Lower lobe of right lung (tissue), 2 donors: ENCODE measurements at regions not wholly inside any gene's neighbourhood (a gene's known extent, or its start where the extent isn't known, plus 50 kb on each side); places are given as distances from the start of the nearest gene placed in this dataset.

Source experiments
- ATAC-seq, 2 donors: fragments of 200-7000 bp; cut with Tn5 transposase; one replicate each; pipeline ENCODE4 v1.9.1; 2020 to 2022; ENCODE audit warnings: mild to moderate bottlenecking in 2 of 2, moderate library complexity in 2 of 2
- DNase-seq: peaks from one replicate; pipeline ENCODE4 v3.0.0-alpha.2; 2020
- H3K27ac ChIP-seq: fragments of 200-600 bp; one replicate; pipeline ENCODE4 v1.8.0; 2022
- H3K27me3 ChIP-seq: fragments of 200-600 bp; one replicate; pipeline ENCODE4 v1.8.0; 2022; ENCODE audit warnings: low read depth
- H3K36me3 ChIP-seq: fragments of 200-600 bp; one replicate; pipeline ENCODE4 v1.8.0; 2022; ENCODE audit warnings: mild to moderate bottlenecking
- H3K4me1 ChIP-seq: fragments of 200-600 bp; one replicate; pipeline ENCODE4 v1.8.0; 2022
- H3K4me3 ChIP-seq: fragments of 200-600 bp; one replicate; pipeline ENCODE4 v1.8.0; 2022; ENCODE audit warnings: mild to moderate bottlenecking
- H3K9me3 ChIP-seq: fragments of 200-600 bp; one replicate; pipeline ENCODE4 v1.8.0; 2022
- CTCF ChIP-seq: fragments of 200-600 bp; IDR thresholded peaks from one replicate; pipeline ENCODE4 v1.8.0; 2022; ENCODE audit warnings: antibody characterized with exemption, mild to moderate bottlenecking
- intact Hi-C: fragments of 100-400 bp; cut with DNase I; formaldehyde crosslinking; loops from one replicate; pipeline ENCODE4 v1.11.0; 2022
- donor health status: DM: no; HTN: yes; CAD: no; lungs with severe emphysema.

- DNase-seq, result no peak
- ATAC-seq, result no peak
- peak overlapping the region; percentile 65 for H3K27ac ChIP-seq
- no peaks in the 10 kb centered on the region for H3K27me3 ChIP-seq
- intact Hi-C loops, result no loop called here
- no peaks in the 10 kb centered on the region for H3K9me3 ChIP-seq
- no peaks in the 10 kb centered on the region for H3K36me3 ChIP-seq
- no peak overlapping the region for H3K4me3 ChIP-seq
- TF ChIP-seq CTCF, result no peak
- no peaks in the 10 kb centered on the region for H3K4me1 ChIP-seq
These were observed 283.1 kb downstream of the SMARCA2 start for GRCh38 chr9:2298217-2298616.

- intact Hi-C loops, result no loop called here
- Histone ChIP-seq H3K27me3 (no peaks in the 10 kb centered on the region), H3K27ac (peak overlapping the region; percentile 69), H3K4me1 (no peaks in the 10 kb centered on the region), H3K36me3 (no peaks in the 10 kb centered on the region), H3K4me3 (no peak overlapping the region), H3K9me3 (no peaks in the 10 kb centered on the region)
- ATAC-seq (peak; percentile 96 to 99), DNase-seq (peak; percentile 75)
- no peak for TF ChIP-seq CTCF
These were observed 284.2 kb downstream of the SMARCA2 start for GRCh38 chr9:2299156-2299842.

- ATAC-seq (no peak), DNase-seq (no peak)
- Histone ChIP-seq H3K9me3 (no peaks in the 10 kb centered on the region), H3K27me3 (no peaks in the 10 kb centered on the region), H3K4me3 (no peak overlapping the region), H3K27ac (peak overlapping the region; percentile 69), H3K36me3 (no peaks in the 10 kb centered on the region), H3K4me1 (no peaks in the 10 kb centered on the region)
- no peak for TF ChIP-seq CTCF
- intact Hi-C loops, result no loop called here
These were observed 284.7 kb downstream of the SMARCA2 start for GRCh38 chr9:2299843-2300205.

GRCh38 chr9:2300325-2300724, 285.2 kb downstream of the SMARCA2 start:
- H3K27ac ChIP-seq, result peak overlapping the region; percentile 69
- H3K9me3 ChIP-seq, result no peaks in the 10 kb centered on the region
- no peaks in the 10 kb centered on the region for H3K27me3 ChIP-seq
- no peak overlapping the region for H3K4me3 ChIP-seq
- intact Hi-C loops, result no loop called here
- no peak for DNase-seq
- TF ChIP-seq CTCF, result no peak
- H3K36me3 ChIP-seq, result no peaks in the 10 kb centered on the region
- no peaks in the 10 kb centered on the region for H3K4me1 ChIP-seq
- ATAC-seq, result no peak

- DNase-seq (no peak), ATAC-seq (no peak)
- no peaks in the 10 kb centered on the region for H3K27me3 ChIP-seq
- H3K27ac ChIP-seq, result no peak overlapping the region
- H3K4me3 ChIP-seq, result no peak overlapping the region
- H3K36me3 ChIP-seq, result no peaks in the 10 kb centered on the region
- intact Hi-C loops, result no loop called here
- TF ChIP-seq CTCF, result no peak
- no peaks in the 10 kb centered on the region for H3K4me1 ChIP-seq
- H3K9me3 ChIP-seq, result no peaks in the 10 kb centered on the region
These were observed 287.5 kb downstream of the SMARCA2 start for GRCh38 chr9:2302606-2303005.
